ENCODE measurements at regions not wholly inside any gene's neighbourhood (a gene's known extent, or its start where the extent isn't known, plus 50 kb on each side); places are given as distances from the start of the nearest gene placed in this dataset.

DNA sequence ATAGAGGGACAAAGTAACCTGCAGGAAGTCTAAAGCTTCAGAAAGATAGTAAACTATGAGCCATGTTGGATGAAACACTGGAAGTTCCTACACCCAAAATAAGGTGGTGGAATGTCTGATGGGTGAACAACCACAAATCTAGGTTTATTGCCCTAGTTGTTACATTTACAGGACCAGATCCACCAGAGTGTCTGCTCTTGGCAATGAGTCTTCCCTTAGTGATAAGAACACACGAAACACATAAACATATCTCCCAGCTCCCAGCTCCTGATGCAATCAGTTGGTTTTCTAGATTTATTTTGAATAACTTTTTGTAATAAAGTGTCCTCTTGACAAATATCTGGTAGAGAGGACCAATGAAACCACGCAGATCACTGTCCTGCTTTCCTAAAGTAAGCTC, 329.7 kb upstream of the WWC1 start:
- DNase-seq: no peak

DNA sequence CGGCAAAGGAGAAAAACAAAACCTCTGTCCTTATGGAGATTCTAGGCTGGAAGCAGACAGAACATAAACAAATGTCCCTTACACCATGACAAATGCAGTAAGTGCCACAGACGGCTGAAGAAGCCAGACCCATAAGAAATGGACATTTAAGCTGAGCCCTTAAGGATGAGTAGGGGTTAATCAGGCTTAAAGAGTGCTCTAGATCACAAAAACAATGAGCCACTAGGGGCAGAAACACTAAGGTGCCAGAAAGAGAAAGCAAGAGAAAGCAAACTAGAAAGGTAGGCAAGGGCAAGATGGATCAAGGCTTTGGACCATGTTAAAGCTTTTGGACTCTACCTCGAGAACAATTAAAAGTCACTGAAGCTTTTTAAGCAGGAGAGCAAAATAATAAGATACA, 326.9 kb upstream of the WWC1 start:
- no peak for DNase-seq

DNA sequence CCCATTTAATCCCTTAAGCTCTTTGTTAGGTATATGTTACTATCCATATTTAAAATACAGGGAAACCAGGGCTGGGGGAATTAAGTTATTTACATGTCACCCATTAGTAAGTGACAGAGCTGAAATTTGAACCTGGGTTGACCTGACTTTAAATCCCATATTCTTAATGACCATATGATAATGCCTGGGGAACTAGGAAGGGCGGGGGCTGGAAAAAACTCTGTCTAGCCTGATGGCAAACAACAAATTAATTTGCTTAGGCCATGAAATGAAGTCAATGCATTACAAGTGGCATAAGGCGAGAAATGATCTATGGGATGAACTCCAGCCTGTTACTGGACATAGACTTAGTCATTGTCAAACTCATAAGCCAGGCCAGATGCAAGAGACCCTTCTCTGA, 325.7 kb upstream of the WWC1 start:
- no peak for DNase-seq

DNA sequence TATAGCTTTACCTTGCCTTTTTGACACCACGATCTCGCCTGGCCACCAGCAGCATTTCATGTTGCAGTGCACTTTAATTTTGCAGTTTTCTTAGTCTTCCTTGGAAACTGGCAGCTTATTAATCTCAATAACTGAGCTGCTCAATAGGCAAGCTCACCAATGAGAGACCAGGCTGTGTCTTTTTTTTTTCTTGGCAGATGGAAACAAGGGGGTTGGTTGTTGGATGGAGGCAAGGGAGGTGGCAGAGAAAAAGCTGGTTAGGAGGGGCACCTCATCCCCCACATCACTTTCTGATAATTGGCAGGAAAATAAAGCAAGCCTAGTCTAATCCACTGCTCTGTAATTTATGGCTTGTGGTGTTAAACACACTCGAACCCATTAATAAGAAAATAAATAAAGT, 324.5 kb upstream of the WWC1 start:
- DNase-seq: no peak

GRCh38 chr5:167967494-167968177, 323.8 kb upstream of the WWC1 start:
- DNase-seq: no peak

GRCh38 chr5:167968837-167969236, 322.6 kb upstream of the WWC1 start:
- no peak for DNase-seq

DNA sequence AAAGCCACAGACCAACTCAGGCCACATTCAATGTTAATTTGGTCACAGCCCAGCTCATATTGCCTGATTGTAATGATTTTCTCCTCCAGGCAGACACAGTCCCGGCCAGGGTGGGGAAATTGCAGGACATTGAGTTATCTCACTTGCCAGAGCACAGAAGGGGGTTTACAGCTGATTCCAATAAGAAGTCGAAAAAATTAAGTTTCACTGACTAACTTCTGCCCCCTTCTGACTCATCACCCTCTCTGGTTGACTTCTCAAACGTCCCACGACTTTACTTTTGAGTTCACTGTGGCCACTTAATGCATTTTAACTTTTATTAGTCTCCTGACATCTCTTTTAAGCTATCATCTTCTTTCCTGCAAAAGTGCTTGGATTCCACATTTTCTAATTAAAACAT, 321.4 kb upstream of the WWC1 start:
- no peak for DNase-seq

GRCh38 chr5:167971706-167972105, 319.7 kb upstream of the WWC1 start:
- no peak for DNase-seq

DNA sequence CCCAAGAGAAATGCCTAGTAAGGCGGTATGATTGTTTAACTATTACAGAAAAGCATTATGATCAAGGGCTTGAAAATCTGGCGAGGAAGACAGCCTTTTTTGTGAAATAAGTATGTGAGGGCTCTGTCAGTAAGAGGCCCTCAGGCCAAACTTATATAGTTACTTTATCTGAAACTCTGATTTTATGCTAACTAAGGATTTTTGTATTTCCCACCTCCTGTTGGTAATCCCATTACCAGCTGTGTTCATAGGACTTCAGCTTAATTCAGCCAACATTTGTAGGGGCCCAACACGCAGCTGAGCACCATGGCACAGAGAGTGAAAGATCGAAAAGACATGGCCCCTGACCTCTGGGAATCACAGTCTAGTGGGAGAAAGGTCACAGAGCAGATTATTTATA, 318.3 kb upstream of the WWC1 start:
- no peak for DNase-seq

DNA sequence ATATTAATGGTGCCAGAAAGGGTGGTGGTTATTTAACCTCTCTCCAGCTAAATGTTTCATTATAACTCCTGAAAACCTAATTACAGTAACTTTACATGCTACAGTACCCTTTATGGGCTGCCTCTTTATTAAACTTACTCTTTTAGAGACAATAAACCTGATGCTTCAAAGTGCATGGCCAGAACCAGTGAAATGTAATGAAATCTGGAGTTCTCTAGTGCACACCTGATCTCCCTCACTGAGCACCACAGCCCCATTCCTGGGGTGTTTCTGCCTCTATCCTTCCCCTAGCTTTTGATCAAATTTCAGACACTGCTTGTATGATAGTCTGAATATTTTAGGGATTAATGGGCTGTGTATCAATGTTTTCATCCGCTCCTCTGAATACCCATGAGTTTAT, 306.5 kb upstream of the WWC1 start:
- DNase-seq: no peak

- DNase-seq: no peak
Observed at GRCh38 chr5:167985373-167985772, 306.1 kb upstream of the WWC1 start.

GRCh38 chr5:167987490-167988280, 303.8 kb upstream of the WWC1 start:
- no peak for DNase-seq

GRCh38 chr5:167992868-167993267, 298.6 kb upstream of the WWC1 start:
- no peak for DNase-seq

DNA sequence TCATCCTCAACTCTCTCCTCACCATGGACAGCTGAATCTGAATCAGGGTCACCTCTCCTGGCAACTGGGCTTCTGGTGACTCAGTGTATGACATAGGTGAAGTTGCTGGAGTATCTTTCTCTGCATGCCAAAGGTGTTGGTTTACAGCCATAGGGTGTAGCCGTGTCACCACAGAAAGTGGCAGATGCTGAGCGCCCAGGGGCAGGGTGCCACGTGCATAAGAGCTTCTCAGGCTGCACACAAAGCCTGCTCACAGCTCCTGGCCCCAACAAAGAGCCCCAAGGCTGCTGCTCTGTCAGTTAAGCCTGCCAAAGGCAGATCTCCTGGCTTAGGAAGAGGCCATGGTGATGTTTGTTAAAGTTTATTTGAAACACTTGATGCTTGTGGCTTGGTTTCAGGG, 297.7 kb upstream of the WWC1 start:
- no peak for DNase-seq

GRCh38 chr5:167995844-167996425, 295.5 kb upstream of the WWC1 start:
- DNase-seq: no peak

DNA sequence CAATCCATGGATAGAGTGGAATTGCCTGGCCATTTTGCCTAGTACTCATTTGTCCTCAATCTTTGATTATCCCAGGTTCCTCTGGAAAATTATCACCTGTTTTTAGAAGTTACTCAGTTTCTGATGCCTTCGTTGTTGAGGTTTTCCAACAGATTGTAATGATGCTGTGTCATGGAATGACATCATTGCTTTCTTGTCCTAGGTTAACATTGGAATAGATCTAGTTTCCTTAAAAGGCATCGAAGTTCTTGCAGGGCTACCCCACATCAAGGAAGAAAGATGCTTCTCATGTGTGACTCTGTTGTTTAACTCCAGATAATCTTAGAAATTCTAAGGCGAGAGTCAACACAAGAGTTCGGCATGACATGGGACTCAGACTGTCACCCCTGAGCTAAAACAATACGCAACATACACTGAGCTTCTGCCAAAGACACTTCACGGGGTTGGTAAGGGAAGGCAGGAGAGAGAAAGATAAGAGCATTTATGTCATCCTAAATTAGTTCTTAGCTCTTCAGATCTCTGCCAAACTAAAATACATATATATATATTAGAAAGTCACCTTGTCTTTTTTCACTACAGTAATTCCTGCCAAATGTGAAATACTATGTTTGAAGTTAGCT, 293.2 kb upstream of the WWC1 start:
- DNase-seq: no peak

GRCh38 chr5:167999182-167999581, 292.3 kb upstream of the WWC1 start:
- DNase-seq: no peak

DNA sequence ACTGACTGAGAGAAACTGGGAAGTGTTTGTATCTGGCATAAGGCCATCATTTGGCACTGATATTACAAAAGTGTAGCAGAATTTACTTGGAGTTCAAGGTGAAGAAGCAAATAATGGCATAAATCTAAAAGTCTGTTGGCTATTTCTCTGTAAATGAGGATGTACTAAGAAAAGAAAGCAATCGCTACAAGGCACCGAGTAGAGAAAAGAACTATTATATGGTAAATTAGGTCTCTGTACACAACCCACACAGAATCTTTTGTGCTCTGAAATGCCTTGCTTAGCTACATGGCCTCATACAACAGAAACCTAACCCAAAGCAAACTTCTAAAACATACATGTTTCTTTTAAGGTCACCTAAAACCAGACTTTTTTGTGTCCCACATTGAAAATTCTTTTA, 290.1 kb upstream of the WWC1 start:
- DNase-seq: no peak

DNA sequence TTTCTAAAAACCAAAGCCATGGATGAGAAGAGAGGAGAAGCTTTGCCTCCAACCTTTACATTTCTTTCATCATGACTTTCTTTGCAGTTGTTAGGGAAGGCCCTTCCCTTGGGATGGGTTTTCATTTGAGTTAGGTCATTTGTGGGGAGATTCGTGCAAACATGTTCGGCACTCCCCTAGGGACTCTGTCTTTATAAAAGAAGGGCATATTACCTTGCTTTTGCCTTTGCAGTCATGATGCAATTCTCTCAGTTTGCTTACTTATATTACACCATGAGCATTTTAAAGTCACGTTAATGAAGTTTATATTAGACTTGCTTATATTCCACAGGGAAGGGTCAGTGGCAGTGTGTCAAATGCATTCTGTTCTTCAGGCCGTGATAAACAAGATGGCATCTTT, 289.3 kb upstream of the WWC1 start:
- no peak for DNase-seq

DNA sequence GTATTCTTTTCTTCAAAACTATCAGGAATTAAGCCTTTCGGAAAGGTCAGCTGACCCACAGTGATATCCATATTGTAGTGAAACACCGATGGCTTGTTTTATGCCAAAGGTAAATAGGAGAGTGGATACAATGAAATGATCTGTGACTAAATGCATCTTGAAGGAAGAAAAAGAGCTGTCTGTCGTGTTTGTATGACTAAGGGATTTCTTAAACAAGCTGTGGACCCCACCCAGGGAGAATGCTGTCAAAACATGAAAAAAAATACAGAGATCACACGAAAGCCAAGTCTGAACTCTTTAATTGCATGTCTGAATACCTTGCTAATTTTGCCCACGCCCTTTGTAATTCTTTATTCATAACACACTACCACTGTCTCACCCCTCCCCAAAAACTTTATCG, 286.4 kb upstream of the WWC1 start:
- DNase-seq: no peak

GRCh38 chr5:168005936-168006335, 285.5 kb upstream of the WWC1 start:
- DNase-seq: no peak

GRCh38 chr5:168006456-168007130, 284.9 kb upstream of the WWC1 start:
- no peak for DNase-seq

- no peak for DNase-seq
Observed at GRCh38 chr5:168007286-168007685, 284.2 kb upstream of the WWC1 start.
